IMR-90 (cell line): ENCODE measurements at regions not wholly inside any gene's neighbourhood (a gene's known extent, or its start where the extent isn't known, plus 50 kb on each side); places are given as distances from the start of the nearest gene placed in this dataset.

Experiments
- ATAC-seq: fragments of 200-7000 bp; cut with Tn5 transposase; 2 replicates; pipeline ENCODE4 v1.9.1; 2020; ENCODE audit warnings: low read depth, mild to moderate bottlenecking, moderate library complexity
- BruUV-seq: library from RNA; stranded (reverse); fragments of 400-500 nt; replicated peaks from 2 replicates; lab custom pipeline; 2021; lab: Mats Ljungman, UMichigan
- CTCF ChIA-PET: fragments of 300-600 bp; formaldehyde crosslinking; extraction: SDS; loops from one replicate; lab custom pipeline; 2021; ENCODE audit warnings: antibody characterized with exemption; lab: Yijun Ruan, JAX
- POLR2A ChIA-PET: fragments of 300-600 bp; sonication (Branson Sonifier 250); formaldehyde crosslinking; loops from one replicate; lab custom pipeline; 2022; ENCODE audit warnings: antibody characterized with exemption; ENCODE audit not compliant: unreplicated experiment; lab: Charles Lee
- DNase-seq: peaks from one replicate; pipeline ENCODE4 v3.0.0; 2013
- H2AFZ ChIP-seq: replicated peaks from 2 replicates; pipeline ENCODE3; 2013; ENCODE audit warnings: low read length, mild to moderate bottlenecking; ENCODE audit not compliant: poor library complexity
- H2AK5ac ChIP-seq: 2 replicates; pipeline ENCODE4 v1.6.1; 2013; ENCODE audit warnings: low read depth, low read length, inconsistent platforms
- H2AK9ac ChIP-seq: replicated peaks from 2 replicates; pipeline ENCODE3; 2013; ENCODE audit warnings: mild to moderate bottlenecking, low read depth, low read length, moderate library complexity; ENCODE audit not compliant: poor library complexity
- H2BK120ac ChIP-seq: 2 replicates; pipeline ENCODE4 v1.6.1; 2013; ENCODE audit warnings: low read depth, low read length, inconsistent platforms
- H2BK15ac ChIP-seq: 3 replicates; pipeline ENCODE4 v1.6.1; 2013; ENCODE audit warnings: low read depth, low read length, inconsistent platforms
- H2BK20ac ChIP-seq: 2 replicates; pipeline ENCODE4 v1.6.1; 2013; ENCODE audit warnings: low read depth, mild to moderate bottlenecking, inconsistent platforms, low read length, moderate library complexity
- H2BK5ac ChIP-seq: 2 replicates; pipeline ENCODE4 v1.6.1; 2013; ENCODE audit warnings: mild to moderate bottlenecking, low read depth, low read length, inconsistent platforms; ENCODE audit not compliant: poor library complexity, severe bottlenecking
- H3K14ac ChIP-seq: replicated peaks from 2 replicates; pipeline ENCODE4 v1.6.1; 2013; ENCODE audit warnings: low read depth, low read length, inconsistent platforms
- H3K18ac ChIP-seq: 2 replicates; pipeline ENCODE4 v1.6.1; 2013; ENCODE audit warnings: low read depth, low read length, control low read depth
- H3K23ac ChIP-seq: 2 replicates; pipeline ENCODE4 v1.6.1; 2013; ENCODE audit warnings: low read depth, low read length, inconsistent platforms
- H3K27ac ChIP-seq: 2 replicates; pipeline ENCODE4 v1.5.1; 2013; ENCODE audit warnings: mild to moderate bottlenecking, control low read depth, low read length; ENCODE audit not compliant: insufficient read depth
- H3K27me3 ChIP-seq: 2 replicates; pipeline ENCODE4 v1.6.1; 2013; ENCODE audit warnings: low read length; ENCODE audit not compliant: control insufficient read depth, insufficient read depth
- H3K36me3 ChIP-seq: 2 replicates; pipeline ENCODE4 v1.6.1; 2013; ENCODE audit warnings: low read length, mixed read lengths; ENCODE audit not compliant: control insufficient read depth, insufficient read depth
- H3K4ac ChIP-seq: 2 replicates; pipeline ENCODE4 v1.6.1; 2013; ENCODE audit warnings: low read depth, low read length, inconsistent platforms
- H3K4me1 ChIP-seq: 2 replicates; pipeline ENCODE4 v1.6.1; 2013; ENCODE audit warnings: low read length, mixed read lengths; ENCODE audit not compliant: control insufficient read depth, insufficient read depth
- H3K4me2 ChIP-seq: 2 replicates; pipeline ENCODE4 v1.6.1; 2013; ENCODE audit warnings: low read depth, mild to moderate bottlenecking, control low read depth, low read length, moderate library complexity
- H3K4me3 ChIP-seq: 2 replicates; pipeline ENCODE4 v1.5.1; 2013; ENCODE audit warnings: low read depth, mild to moderate bottlenecking, control low read depth, low read length, moderate library complexity; ENCODE audit not compliant: insufficient read depth
- H3K56ac ChIP-seq: 2 replicates; pipeline ENCODE4 v1.6.1; 2013; ENCODE audit warnings: low read length, inconsistent platforms; ENCODE audit not compliant: insufficient read depth; ENCODE audit errors: extremely low read depth
- H3K79me1 ChIP-seq, 2 experiments: 2 replicates each; pipeline ENCODE4 v1.6.1; 2013; ENCODE audit warnings: low read length in 2 of 2, inconsistent platforms in 1 of 2, low read depth in 1 of 2
- H3K9ac ChIP-seq: 2 replicates; pipeline ENCODE4 v1.6.1; 2013; ENCODE audit warnings: low read depth, low read length, control low read depth
- H3K9me1 ChIP-seq: 2 replicates; pipeline ENCODE4 v1.6.1; 2013; ENCODE audit warnings: low read length, inconsistent platforms; ENCODE audit not compliant: insufficient read depth
- H3K9me3 ChIP-seq: 2 replicates; pipeline ENCODE4 v1.6.1; 2013; ENCODE audit warnings: low read length; ENCODE audit not compliant: control insufficient read depth, insufficient read depth
- H4K20me1 ChIP-seq: 2 replicates; pipeline ENCODE4 v1.6.1; 2013; ENCODE audit warnings: low read length, inconsistent platforms; ENCODE audit not compliant: insufficient read depth
- H4K5ac ChIP-seq: 2 replicates; pipeline ENCODE4 v1.6.1; 2013; ENCODE audit warnings: mild to moderate bottlenecking, low read depth, low read length, control low read depth
- H4K8ac ChIP-seq, 2 experiments: 2 replicates each; pipeline ENCODE4 v1.6.1; 2013; ENCODE audit warnings: low read depth in 2 of 2, low read length in 2 of 2, control low read depth in 1 of 2, inconsistent platforms in 1 of 2
- H4K91ac ChIP-seq: 2 replicates; pipeline ENCODE4 v1.6.1; 2013; ENCODE audit warnings: low read depth, low read length, inconsistent platforms; ENCODE audit not compliant: insufficient read depth
- CHD1 ChIP-seq: IDR thresholded peaks from 2 replicates; pipeline ENCODE4 v1.6.1; 2012; ENCODE audit warnings: low read depth, low read length, improper control_type of control experiment
- FOS ChIP-seq: fragments of 150-350 bp; IDR thresholded peaks from 2 replicates; pipeline ENCODE4 v1.6.1; 2016; ENCODE audit warnings: low read depth, low read length
- MAFK ChIP-seq: IDR thresholded peaks from 2 replicates; pipeline ENCODE4 v1.6.1; 2012; ENCODE audit warnings: low read depth, low read length, improper control_type of control experiment
- MAZ ChIP-seq: IDR thresholded peaks from 2 replicates; pipeline ENCODE4 v1.6.1; 2012; ENCODE audit warnings: low read depth, mild to moderate bottlenecking, low read length, improper control_type of control experiment, moderate library complexity, borderline replicate concordance
- dilution Hi-C: fragments of 300-500 bp; cut with HindIII; formaldehyde crosslinking; loops from one replicate; pipeline ENCODE4 v1.14.3; 2018; ENCODE audit warnings: low sequenced_read_pairs; ENCODE audit not compliant: unreplicated experiment
- in situ Hi-C: fragments of 300-500 bp; cut with MboI; formaldehyde crosslinking; loops from 3 replicates; pipeline ENCODE4 v1.14.3; 2019; ENCODE audit warnings: low sequenced_read_pairs, inconsistent platforms, mixed read lengths
- intact Hi-C: fragments of 100-400 bp; cut with micrococcal nuclease; formaldehyde crosslinking; loops from 2 replicates; pipeline ENCODE4 v1.10.0; 2022
- TF ChIP-seq, protein P1 (sequence below): conservative IDR thresholded peaks from 2 replicates; pipeline ENCODE4 v1.5.1; 2012; ENCODE audit warnings: mild to moderate bottlenecking, low read depth, low read length, improper control_type of control experiment
- TF ChIP-seq, protein P2 (sequence below): fragments of 150-350 bp; IDR thresholded peaks from 2 replicates; pipeline ENCODE4 v1.6.1; 2016; ENCODE audit warnings: low read depth, mild to moderate bottlenecking, low read length, moderate library complexity, borderline replicate concordance

DNA sequence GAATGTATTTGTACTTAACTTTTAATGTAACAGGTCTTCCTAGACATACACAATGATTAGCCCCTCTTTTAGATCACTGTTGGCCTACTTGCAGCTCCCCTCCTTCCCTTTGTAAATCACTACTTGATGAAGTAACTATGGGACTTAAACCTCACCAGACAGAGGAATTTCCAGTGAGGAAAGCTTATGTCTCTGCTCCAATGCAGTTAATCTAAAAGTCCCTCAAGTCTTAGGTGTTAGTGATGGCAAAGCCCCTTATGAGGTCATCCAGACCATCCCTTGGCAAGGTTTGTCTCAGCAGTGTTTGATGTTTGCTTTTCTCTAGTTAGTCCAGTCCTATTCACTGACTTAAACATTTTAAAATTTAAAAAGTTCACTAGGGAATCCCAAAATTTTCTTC, 877.3 kb upstream of the INTU start:
- Histone ChIP-seq H2BK5ac (no peak overlapping the region), H2BK15ac (no peak overlapping the region), H2AFZ (no peak overlapping the region), H3K4me3 (no peak overlapping the region), H3K56ac (no peak overlapping the region), H3K4me2 (no peak overlapping the region), H3K23ac (no peak overlapping the region), H3K36me3 (no peaks in the 10 kb centered on the region), H3K4me1 (0 out of 2 replicates have a peak, but pooled peaks cover 2% of the 10 kb centered on the region), H2AK5ac (no peak overlapping the region), H4K20me1 (no peaks in the 10 kb centered on the region), H4K91ac (no peak overlapping the region), H3K14ac (0 out of 2 replicates have a peak overlapping the region, but pooled peaks have one; percentile 13), H2BK20ac (no peak overlapping the region), H3K27ac (no peak overlapping the region), H3K27me3 (no peaks in the 10 kb centered on the region), H3K9ac (no peak overlapping the region), H2AK9ac (no peak overlapping the region), H4K5ac (no peak overlapping the region), H3K4ac (no peak overlapping the region), H3K18ac (peak overlapping the region; percentile 13; the same call in 1 of the 2 replicates), H3K79me1 (no peaks in the 10 kb centered on the region), H3K9me3 (no peaks in the 10 kb centered on the region), H4K8ac (no peak overlapping the region), H3K9me1 (no peaks in the 10 kb centered on the region), H2BK120ac (no peak overlapping the region)
- no peak for TF ChIP-seq MAZ
- TF ChIP-seq, protein P1, sequence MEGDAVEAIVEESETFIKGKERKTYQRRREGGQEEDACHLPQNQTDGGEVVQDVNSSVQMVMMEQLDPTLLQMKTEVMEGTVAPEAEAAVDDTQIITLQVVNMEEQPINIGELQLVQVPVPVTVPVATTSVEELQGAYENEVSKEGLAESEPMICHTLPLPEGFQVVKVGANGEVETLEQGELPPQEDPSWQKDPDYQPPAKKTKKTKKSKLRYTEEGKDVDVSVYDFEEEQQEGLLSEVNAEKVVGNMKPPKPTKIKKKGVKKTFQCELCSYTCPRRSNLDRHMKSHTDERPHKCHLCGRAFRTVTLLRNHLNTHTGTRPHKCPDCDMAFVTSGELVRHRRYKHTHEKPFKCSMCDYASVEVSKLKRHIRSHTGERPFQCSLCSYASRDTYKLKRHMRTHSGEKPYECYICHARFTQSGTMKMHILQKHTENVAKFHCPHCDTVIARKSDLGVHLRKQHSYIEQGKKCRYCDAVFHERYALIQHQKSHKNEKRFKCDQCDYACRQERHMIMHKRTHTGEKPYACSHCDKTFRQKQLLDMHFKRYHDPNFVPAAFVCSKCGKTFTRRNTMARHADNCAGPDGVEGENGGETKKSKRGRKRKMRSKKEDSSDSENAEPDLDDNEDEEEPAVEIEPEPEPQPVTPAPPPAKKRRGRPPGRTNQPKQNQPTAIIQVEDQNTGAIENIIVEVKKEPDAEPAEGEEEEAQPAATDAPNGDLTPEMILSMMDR, result no peak
- TF ChIP-seq FOS, result no peak
- TF ChIP-seq CHD1, result no peak
- TF ChIP-seq, protein P2, sequence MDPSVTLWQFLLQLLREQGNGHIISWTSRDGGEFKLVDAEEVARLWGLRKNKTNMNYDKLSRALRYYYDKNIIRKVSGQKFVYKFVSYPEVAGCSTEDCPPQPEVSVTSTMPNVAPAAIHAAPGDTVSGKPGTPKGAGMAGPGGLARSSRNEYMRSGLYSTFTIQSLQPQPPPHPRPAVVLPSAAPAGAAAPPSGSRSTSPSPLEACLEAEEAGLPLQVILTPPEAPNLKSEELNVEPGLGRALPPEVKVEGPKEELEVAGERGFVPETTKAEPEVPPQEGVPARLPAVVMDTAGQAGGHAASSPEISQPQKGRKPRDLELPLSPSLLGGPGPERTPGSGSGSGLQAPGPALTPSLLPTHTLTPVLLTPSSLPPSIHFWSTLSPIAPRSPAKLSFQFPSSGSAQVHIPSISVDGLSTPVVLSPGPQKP, result no peak
- TF ChIP-seq MAFK, result no peak
- in situ Hi-C loops (no loop called here), intact Hi-C loops (no loop called here), dilution Hi-C loops (no loop called here)
- ATAC-seq (no peak), DNase-seq (no peak)
- ChIA-PET CTCF (no interaction called here), POLR2A (no interaction called here)
- BruUV-seq, result no TSS peak
